GM18868 (cell line): ENCODE measurements at regions not wholly inside any gene's neighbourhood (a gene's known extent, or its start where the extent isn't known, plus 50 kb on each side); places are given as distances from the start of the nearest gene placed in this dataset.

Source experiments
- ATAC-seq: cut with Tn5 transposase; IDR thresholded peaks from one replicate; pipeline ENCODE4 v1.9.1; 2021; ENCODE audit warnings: mild to moderate bottlenecking, moderate library complexity; ENCODE audit not compliant: unreplicated experiment

DNA sequence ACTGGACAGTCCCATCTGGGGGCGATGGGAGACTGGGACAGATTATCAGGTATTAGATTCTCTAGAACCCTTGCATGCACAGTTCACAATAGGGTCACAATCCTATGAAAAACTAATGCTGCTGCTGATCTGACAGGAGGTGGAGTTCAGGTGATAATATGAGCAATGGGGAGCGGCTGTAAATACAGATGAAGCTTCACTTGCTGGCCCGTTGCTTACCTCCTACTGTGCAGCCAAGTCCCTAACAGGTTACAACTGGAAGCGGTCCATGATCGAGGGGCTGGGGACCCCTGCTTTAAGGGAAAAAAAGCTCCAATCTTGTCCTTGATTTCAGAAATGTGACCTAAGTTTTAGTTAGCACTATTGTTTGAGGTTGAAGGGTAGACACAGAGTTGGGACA is 175.2 kb downstream of the ZNF330 start:
- no peak for ATAC-seq

GRCh38 chr4:141402712-141403111 is 182.0 kb downstream of the ZNF330 start:
- ATAC-seq, result no peak

GRCh38 chr4:141403782-141404181 is 183.1 kb downstream of the ZNF330 start:
- no peak for ATAC-seq

GRCh38 chr4:141406237-141406636 is 185.5 kb downstream of the ZNF330 start:
- no peak for ATAC-seq

DNA sequence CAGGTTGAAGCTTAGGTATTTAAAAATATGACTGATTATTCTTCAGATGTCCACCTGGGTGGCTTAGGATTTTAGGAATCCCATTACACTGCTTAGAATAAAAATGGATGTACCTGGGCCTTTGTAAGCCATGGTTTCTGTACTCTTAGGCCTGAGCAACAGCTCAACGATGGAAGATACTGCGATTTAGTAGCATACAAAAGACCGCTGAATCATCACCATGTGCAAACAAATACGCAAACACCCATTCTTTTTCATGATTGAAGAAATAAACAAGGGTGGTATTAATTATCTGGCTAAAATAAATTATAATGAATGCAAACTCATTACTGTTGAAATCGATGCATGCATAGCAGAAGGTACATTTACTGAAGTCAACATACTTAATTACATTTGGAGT is 188.9 kb downstream of the ZNF330 start:
- no peak for ATAC-seq

- ATAC-seq, result no peak
These were observed 190.1 kb downstream of the ZNF330 start for GRCh38 chr4:141410839-141411238.

GRCh38 chr4:141411936-141412335 is 191.2 kb downstream of the ZNF330 start:
- ATAC-seq, result no peak

- no peak for ATAC-seq
These were observed 192.7 kb downstream of the ZNF330 start for GRCh38 chr4:141413366-141413765.

- no peak for ATAC-seq
These were observed 195.0 kb downstream of the ZNF330 start for GRCh38 chr4:141415651-141416050.

- ATAC-seq, result no peak
These were observed 195.5 kb downstream of the ZNF330 start for GRCh38 chr4:141416219-141416618.

DNA sequence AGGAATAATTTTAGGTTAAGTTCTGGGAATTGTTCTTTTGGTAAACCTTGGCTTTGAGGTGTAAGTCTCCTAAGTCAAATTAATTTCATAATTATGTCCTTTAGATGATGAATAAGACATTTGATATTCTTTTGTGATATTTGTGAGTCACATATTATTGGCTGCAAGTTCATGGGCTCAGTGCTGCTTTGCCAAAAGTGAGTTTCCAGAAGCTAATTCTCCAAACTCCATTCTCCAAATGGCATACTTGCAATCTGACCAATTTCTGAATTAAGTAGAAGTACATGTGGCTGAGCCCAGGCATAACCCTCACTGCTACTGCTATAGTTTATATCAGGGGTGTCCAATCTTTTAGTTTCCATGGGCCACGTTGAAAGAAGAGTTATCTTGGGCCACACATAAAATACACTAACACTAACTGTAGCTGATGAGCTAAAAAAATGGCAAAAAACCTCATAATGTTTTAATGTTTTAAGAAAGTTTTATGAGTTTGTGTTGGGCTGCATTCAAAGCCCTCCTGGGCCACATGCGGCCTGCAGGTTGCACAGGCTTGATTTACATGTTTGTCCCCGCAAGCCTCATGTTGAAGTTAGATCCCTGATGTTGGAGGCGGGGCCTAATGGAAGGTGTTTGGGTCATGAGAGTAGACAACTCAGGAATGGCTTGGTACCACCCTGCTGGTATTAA is 196.1 kb downstream of the ZNF330 start:
- ATAC-seq, result no peak

DNA sequence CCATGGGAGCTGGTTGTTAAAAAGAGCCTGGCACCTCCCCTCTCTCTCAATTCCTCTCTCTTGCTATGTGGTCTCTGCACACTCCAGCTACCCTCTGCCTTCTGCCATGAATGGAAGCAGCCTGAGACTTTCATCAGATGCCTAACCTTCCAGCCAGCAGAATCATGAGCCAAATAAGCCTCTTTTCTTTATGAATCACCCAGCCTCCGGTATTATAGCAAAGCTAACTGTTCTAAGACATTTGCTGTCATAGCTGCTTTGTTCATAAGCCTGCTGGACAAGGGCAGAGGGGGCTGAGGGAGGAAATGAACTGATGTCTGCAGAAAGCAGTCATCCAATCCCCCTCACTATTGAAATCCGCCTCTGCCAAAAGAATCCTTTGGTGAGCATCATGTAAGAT is 196.7 kb downstream of the ZNF330 start:
- ATAC-seq, result no peak

DNA sequence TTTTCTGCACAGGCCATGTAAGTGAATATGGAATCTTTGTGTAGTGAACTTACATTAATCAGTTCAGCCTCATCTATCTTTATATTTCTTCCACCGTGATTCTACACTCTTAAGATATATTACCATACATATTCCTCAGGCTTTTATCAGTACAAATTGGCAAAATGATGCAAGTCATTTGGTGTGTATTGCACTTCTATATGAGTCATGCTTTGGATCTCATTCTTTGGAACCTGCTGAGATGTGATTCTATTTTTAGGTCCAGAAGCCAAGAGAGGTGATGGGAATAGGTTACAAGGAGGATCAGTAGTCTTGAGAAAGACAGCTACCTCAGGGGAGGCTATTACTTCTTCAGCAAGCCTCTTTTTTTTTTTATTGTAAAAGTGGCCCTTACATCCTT is 204.4 kb downstream of the ZNF330 start:
- ATAC-seq, result no peak

GRCh38 chr4:141427726-141428296 is 207.1 kb downstream of the ZNF330 start:
- ATAC-seq, result no peak

- no peak for ATAC-seq
These were observed 206.4 kb upstream of the IL15 start for GRCh38 chr4:141429933-141430332.

DNA sequence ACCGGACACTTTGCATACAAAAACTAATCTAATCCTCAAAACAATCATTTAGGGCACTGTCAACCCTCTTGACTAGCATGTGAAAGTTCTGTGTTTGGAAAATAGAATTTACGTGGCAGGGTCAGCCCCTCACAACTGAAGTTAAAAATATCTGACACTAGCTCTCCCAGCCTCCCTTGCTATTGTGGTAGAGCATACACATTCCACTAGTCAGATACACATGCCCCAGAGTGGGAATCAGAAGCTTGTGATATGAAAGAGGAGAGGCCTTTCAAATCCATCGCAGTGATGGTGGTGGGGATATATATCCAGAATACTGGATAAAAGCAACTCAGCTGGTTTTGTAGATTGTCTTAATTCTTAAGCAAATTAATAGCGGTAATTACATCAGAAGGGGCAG is 205.7 kb upstream of the IL15 start:
- ATAC-seq, result no peak

GRCh38 chr4:141432000-141432712 is 204.2 kb upstream of the IL15 start:
- ATAC-seq, result no peak

DNA sequence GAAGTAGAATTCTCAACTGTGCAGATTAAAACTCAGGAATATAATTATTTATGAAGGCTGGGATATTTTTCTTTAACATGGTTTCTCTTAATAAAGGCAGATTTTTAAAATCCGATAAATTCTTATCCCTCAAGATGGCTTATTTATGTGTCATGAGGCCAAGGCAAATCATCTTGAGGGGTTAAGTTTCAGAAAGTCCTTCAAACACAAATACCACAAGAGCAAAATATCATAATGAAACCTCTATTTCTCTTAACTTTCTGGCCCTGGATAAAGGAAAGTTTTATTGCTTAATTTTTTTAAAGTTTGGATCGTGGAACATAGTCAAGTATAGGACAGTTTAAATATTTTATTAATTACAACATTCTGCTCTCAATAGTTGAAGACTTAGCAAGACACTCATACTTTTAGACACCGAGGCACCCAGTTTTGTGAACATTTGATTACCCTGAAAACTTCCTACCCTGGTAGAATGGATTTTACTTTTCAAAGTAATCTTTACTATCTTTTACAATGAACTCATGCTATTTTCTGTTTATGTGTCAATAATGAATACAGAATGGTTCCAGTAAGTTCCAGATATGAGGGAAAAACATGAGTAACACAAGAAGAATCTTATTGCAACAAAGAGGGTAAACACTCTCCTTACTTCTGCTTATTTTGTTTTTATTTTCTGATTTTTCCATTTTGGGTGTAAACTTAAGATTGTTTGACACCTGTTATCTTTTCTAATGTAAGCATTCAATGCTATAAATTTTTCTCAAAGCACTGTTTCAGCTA is 200.7 kb upstream of the IL15 start:
- no peak for ATAC-seq

DNA sequence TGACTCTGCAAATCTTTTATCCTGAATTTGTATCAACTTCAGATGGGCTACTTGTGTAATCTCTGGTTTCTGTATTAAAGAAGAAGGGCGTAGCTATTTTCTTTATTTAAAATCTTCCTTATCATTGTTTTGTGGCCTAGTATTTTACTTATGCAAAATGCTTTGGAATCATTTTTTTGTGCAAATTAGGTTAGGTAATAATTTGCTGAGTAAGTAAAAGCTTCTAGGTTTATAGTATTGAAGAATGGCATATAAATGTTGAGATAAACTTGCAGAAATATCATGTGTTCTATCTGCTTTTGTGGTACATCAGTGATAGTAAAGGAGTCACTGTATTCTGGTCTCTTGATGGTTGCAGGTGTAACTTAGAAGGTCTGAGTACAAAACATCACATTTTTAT is 197.2 kb upstream of the IL15 start:
- no peak for ATAC-seq

DNA sequence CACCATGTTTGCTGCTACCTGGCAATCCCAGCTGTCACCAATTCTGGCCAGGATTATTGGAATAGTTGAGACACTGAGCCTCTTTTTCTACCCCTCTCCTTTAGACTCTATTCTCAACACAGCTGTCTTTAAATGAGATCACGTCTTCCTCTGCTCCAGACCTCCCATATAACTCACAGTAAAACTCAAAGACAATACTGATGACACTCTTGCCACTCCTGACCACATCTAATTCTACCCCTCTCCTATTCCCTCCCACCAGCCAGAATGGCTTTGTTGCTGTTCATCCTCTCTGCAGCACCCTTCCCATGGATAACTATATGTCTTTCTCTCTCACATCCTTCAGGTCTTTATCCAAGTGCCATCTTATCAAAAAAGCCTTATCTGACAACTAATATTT is 188.6 kb upstream of the IL15 start:
- no peak for ATAC-seq

DNA sequence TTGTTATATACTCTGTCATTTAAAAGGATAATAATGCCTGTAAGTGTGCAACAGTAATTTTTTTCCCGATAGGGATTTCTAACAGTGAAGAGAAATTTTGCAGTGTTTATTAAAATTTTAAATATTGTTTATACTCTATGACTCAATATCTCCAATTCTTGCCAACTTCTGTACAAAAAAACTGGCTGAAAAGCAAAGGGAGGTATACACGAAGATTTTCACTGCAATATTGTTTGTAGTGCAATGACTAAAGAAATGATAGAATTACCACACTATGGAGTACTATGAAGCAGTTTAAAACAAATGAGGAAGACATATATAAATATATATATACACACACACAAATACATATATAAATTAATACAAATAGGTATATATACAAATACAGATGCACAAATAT is 187.9 kb upstream of the IL15 start:
- no peak for ATAC-seq

GRCh38 chr4:141449927-141450326 is 186.5 kb upstream of the IL15 start:
- ATAC-seq, result no peak
